ENCODE measurements at regions not wholly inside any gene's neighbourhood (a gene's known extent, or its start where the extent isn't known, plus 50 kb on each side); places are given as distances from the start of the nearest gene placed in this dataset.

DNA sequence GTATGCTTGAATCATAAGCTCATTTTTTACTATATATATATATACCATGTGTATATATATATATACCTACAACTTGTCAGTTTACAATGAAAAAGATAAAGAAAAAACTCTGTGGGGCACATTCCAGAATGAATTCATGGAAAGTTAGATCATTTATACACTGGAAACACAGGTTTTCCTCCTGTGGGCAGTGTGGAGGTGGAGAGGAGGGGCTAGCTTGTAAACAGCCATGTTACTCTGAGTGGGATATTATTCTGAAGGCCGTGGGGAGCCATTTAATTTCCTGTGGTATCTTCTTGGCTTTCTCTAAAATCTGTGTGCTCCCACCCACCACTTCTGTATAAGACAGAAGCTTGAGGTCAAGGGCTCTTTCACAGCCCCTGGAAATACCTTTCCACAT is 273.4 kb upstream of the MTNR1B start:
- TF ChIP-seq REST (IDR thresholded peaks at IDR 0.05; ENCODE audit: low read depth, low read length) (no peak), RAD21 (IDR thresholded peaks at IDR 0.05; ENCODE audit: low read length) (no peak)

Measured in SK-N-SH (cell line).